DND-41 (cell line): ENCODE measurements at regions not wholly inside any gene's neighbourhood (a gene's known extent, or its start where the extent isn't known, plus 50 kb on each side); places are given as distances from the start of the nearest gene placed in this dataset.

Experiments used
- ATAC-seq: fragments of 200-7000 bp; cut with Tn5 transposase; 3 replicates; pipeline ENCODE4 v1.9.1; 2021; ENCODE audit warnings: low read depth; ENCODE audit not compliant: insufficient read depth
- DNase-seq: peaks from one replicate; pipeline ENCODE4 v3.0.0-alpha.2; 2020
- H2AFZ ChIP-seq: 2 replicates; pipeline ENCODE4 v1.6.0; 2012; ENCODE audit warnings: low read depth, low read length
- H3K27ac ChIP-seq: 2 replicates; pipeline ENCODE4 v1.5.1; 2012; ENCODE audit warnings: low read length, inconsistent platforms
- H3K27me3 ChIP-seq: fragments of 200-600 bp; sonication (generic); 2 replicates; pipeline ENCODE4 v1.6.0; 2012; ENCODE audit warnings: low read length, mild to moderate bottlenecking, inconsistent platforms; ENCODE audit not compliant: insufficient read depth, poor library complexity
- H3K36me3 ChIP-seq: 2 replicates; pipeline ENCODE4 v1.5.1; 2012; ENCODE audit warnings: low read length, inconsistent platforms; ENCODE audit not compliant: insufficient read depth
- H3K4me1 ChIP-seq: 2 replicates; pipeline ENCODE4 v1.5.1; 2012; ENCODE audit warnings: mild to moderate bottlenecking, low read length; ENCODE audit not compliant: insufficient read depth
- H3K4me2 ChIP-seq: 2 replicates; pipeline ENCODE4 v1.6.0; 2012; ENCODE audit warnings: mild to moderate bottlenecking, moderate library complexity, low read length, inconsistent platforms; ENCODE audit not compliant: insufficient read depth
- H3K4me3 ChIP-seq, 2 experiments: fragments of 200-600 bp in 1 of 2; shearing (Covaris generic) in 1 of 2; 2 replicates each; pipeline ENCODE4 v1.5.1; 2012 to 2016; ENCODE audit warnings: inconsistent platforms in 2 of 2, low read length in 2 of 2, mild to moderate bottlenecking in 2 of 2, low read depth in 1 of 2, moderate library complexity in 1 of 2
- H3K79me2 ChIP-seq: 2 replicates; pipeline ENCODE4 v1.6.0; 2012; ENCODE audit warnings: low read length, inconsistent platforms; ENCODE audit not compliant: insufficient read depth
- H3K9ac ChIP-seq: 2 replicates; pipeline ENCODE4 v1.6.0; 2012; ENCODE audit warnings: low read depth, mild to moderate bottlenecking, inconsistent platforms, low read length, moderate library complexity
- H3K9me3 ChIP-seq: 2 replicates; pipeline ENCODE4 v1.5.1; 2012; ENCODE audit warnings: low read length, moderate library complexity, mild to moderate bottlenecking, inconsistent platforms; ENCODE audit not compliant: insufficient read depth, severe bottlenecking
- H4K20me1 ChIP-seq: 2 replicates; pipeline ENCODE4 v1.6.0; 2012; ENCODE audit warnings: low read length; ENCODE audit not compliant: insufficient read depth
- CTCF ChIP-seq: IDR thresholded peaks from 2 replicates; pipeline ENCODE4 v1.5.1; 2012; ENCODE audit warnings: borderline replicate concordance, low read length, moderate library complexity, mild to moderate bottlenecking; ENCODE audit not compliant: poor library complexity, severe bottlenecking; ENCODE audit errors: extremely low read depth
- EZH2 ChIP-seq: IDR thresholded peaks from 3 replicates; pipeline ENCODE4 v1.6.1; 2012; ENCODE audit warnings: borderline replicate concordance, low read depth, mild to moderate bottlenecking, moderate library complexity, low read length, inconsistent platforms; ENCODE audit not compliant: severe bottlenecking

GRCh38 chr18:27616324-27616723, 431.2 kb upstream of the CHST9 start:
- H4K20me1 ChIP-seq, result no peaks in the 10 kb centered on the region
- no peak for DNase-seq
- no peaks in the 10 kb centered on the region for H3K79me2 ChIP-seq
- no peak overlapping the region for H2AFZ ChIP-seq
- TF ChIP-seq EZH2 (no peak), CTCF (no peak)
- no peak for ATAC-seq
- H3K27ac ChIP-seq, result no peak overlapping the region
- H3K9ac ChIP-seq, result no peak overlapping the region
- no peaks in the 10 kb centered on the region for H3K36me3 ChIP-seq
- no peaks in the 10 kb centered on the region for H3K9me3 ChIP-seq
- H3K4me3 ChIP-seq, result no peak overlapping the region
- no peaks in the 10 kb centered on the region for H3K4me1 ChIP-seq
- H3K27me3 ChIP-seq, result no peaks in the 10 kb centered on the region
- H3K4me2 ChIP-seq, result no peak overlapping the region

- Histone ChIP-seq H3K79me2 (no peaks in the 10 kb centered on the region), H3K9me3 (no peaks in the 10 kb centered on the region), H3K4me3 (no peak overlapping the region), H3K36me3 (no peaks in the 10 kb centered on the region), H3K27me3 (no peaks in the 10 kb centered on the region), H3K27ac (no peak overlapping the region), H3K4me1 (no peaks in the 10 kb centered on the region), H3K9ac (no peak overlapping the region), H2AFZ (no peak overlapping the region), H3K4me2 (no peak overlapping the region), H4K20me1 (no peaks in the 10 kb centered on the region)
- DNase-seq (no peak), ATAC-seq (no peak)
- TF ChIP-seq CTCF (no peak), EZH2 (no peak)
Measured at GRCh38 chr18:27614951-27615844, 430.1 kb upstream of the CHST9 start.

- H3K4me3 ChIP-seq, result no peak overlapping the region
- no peaks in the 10 kb centered on the region for H4K20me1 ChIP-seq
- no peaks in the 10 kb centered on the region for H3K9me3 ChIP-seq
- no peak for DNase-seq
- H2AFZ ChIP-seq, result no peak overlapping the region
- no peak overlapping the region for H3K27ac ChIP-seq
- H3K4me1 ChIP-seq, result no peaks in the 10 kb centered on the region
- no peaks in the 10 kb centered on the region for H3K36me3 ChIP-seq
- no peak overlapping the region for H3K9ac ChIP-seq
- H3K4me2 ChIP-seq, result no peak overlapping the region
- no peaks in the 10 kb centered on the region for H3K27me3 ChIP-seq
- ATAC-seq, result no peak
- no peaks in the 10 kb centered on the region for H3K79me2 ChIP-seq
- TF ChIP-seq EZH2, result no peak
- no peak for TF ChIP-seq CTCF
Measured at GRCh38 chr18:27609221-27609620, 424.1 kb upstream of the CHST9 start.
